Psoas muscle (tissue), 7 donors: ENCODE measurements at regions not wholly inside any gene's neighbourhood (a gene's known extent, or its start where the extent isn't known, plus 50 kb on each side); places are given as distances from the start of the nearest gene placed in this dataset.

Experiments
- ATAC-seq, 4 donors: fragments of 200-7000 bp; cut with Tn5 transposase; one replicate each; pipeline ENCODE4 v1.9.1; 2020; ENCODE audit warnings: moderate library complexity in 3 of 4, mild to moderate bottlenecking in 2 of 4
- DNase-seq, 2 donors: peaks; one replicate each; pipeline ENCODE4 v3.0.0-alpha.2; 2020
- H3K27ac ChIP-seq: fragments of 200-600 bp; one replicate; pipeline ENCODE4 v1.8.0; 2022
- H3K27me3 ChIP-seq, 3 donors: fragments of 200-600 bp in 1 of 3; one replicate each; pipeline versions ENCODE4 v1.6.1 to v1.8.0; 2013 to 2022; ENCODE audit warnings: low read length in 2 of 3, mild to moderate bottlenecking in 2 of 3, moderate library complexity in 1 of 3; ENCODE audit not compliant: insufficient read depth in 3 of 3
- H3K36me3 ChIP-seq, 2 donors: fragments of 200-600 bp in 1 of 2; one replicate each; pipeline versions ENCODE4 v1.6.1 to v1.8.0; 2013 to 2022; ENCODE audit warnings: low read depth in 1 of 2, mild to moderate bottlenecking in 1 of 2, moderate library complexity in 1 of 2; ENCODE audit not compliant: insufficient read depth in 1 of 2
- H3K4me1 ChIP-seq: fragments of 200-600 bp; one replicate; pipeline ENCODE4 v1.8.0; 2022
- H3K4me3 ChIP-seq: fragments of 200-600 bp; one replicate; pipeline ENCODE4 v1.8.0; 2022; ENCODE audit warnings: mild to moderate bottlenecking
- H3K9me3 ChIP-seq: fragments of 200-600 bp; one replicate; pipeline ENCODE4 v1.8.0; 2022
- CTCF ChIP-seq: fragments of 200-600 bp; IDR thresholded peaks from one replicate; pipeline ENCODE4 v1.8.0; 2022; ENCODE audit warnings: antibody characterized with exemption
- WGBS, 3 donors: extraction: QIAGEN DNeasy Blood & Tissue Kit; methylation state at CpG; one replicate each; pipeline versions ENCODE4 v1.1.6 to v1.1.7; 2013; 5-methylcytosine and 5-hydroxymethylcytosine counted together
- intact Hi-C, 2 donors: fragments of 100-400 bp; cut with DNase I; formaldehyde crosslinking; loops; one replicate each; pipeline versions ENCODE4 v1.11.0 to v1.14.2; 2022
- donor health status: healthy with polysubstance abuse.
- donor health status: DM: no; HTN: no; CAD: no; lungs with moderate emphysema.
- donor health status: Bipolar disorder and iron deficiency.
- donor health status: healthy.
- donor health status: DM: yes; HTN: yes; CAD: no.
- donor health status: DM: no; HTN: no; CAD: no.
- donor health status: DM: yes; HTN: yes; CAD: no.

- 33 to 92% (median 61%) methylated on average over 3 of the region's 3 CpGs for WGBS, 3 donors
- ATAC-seq: no peak
These were observed 526.8 kb upstream of the GRAMD2B start for GRCh38 chr5:125896368-125896767.

GRCh38 chr5:125897089-125897488 is 526.1 kb upstream of the GRAMD2B start:
- intact Hi-C loops: no loop called here
- no peak for TF ChIP-seq CTCF
- Histone ChIP-seq H3K27ac (no peak overlapping the region), H3K9me3 (no peaks in the 10 kb centered on the region), H3K4me3 (no peak overlapping the region), H3K27me3 (no peaks in the 10 kb centered on the region), H3K4me1 (no peaks in the 10 kb centered on the region), H3K36me3 (no peaks in the 10 kb centered on the region)
- ATAC-seq (no peak), DNase-seq (no peak)

More at GRCh38 chr5:125896368-125896767, 526.8 kb upstream of the GRAMD2B start:
- H3K27me3 ChIP-seq: no peaks in the 10 kb centered on the region
- H3K4me3 ChIP-seq: no peak overlapping the region
- no peak for TF ChIP-seq CTCF
- H3K27ac ChIP-seq: no peak overlapping the region
- no peaks in the 10 kb centered on the region for H3K4me1 ChIP-seq
- intact Hi-C loops: no loop called here
- no peaks in the 10 kb centered on the region for H3K36me3 ChIP-seq
- DNase-seq: no peak
- H3K9me3 ChIP-seq: no peaks in the 10 kb centered on the region

GRCh38 chr5:125898851-125899405 is 524.3 kb upstream of the GRAMD2B start:
- Histone ChIP-seq H3K4me1 (no peaks in the 10 kb centered on the region), H3K9me3 (no peaks in the 10 kb centered on the region), H3K27ac (no peak overlapping the region), H3K36me3 (no peaks in the 10 kb centered on the region), H3K4me3 (no peak overlapping the region), H3K27me3 (no peaks in the 10 kb centered on the region)
- WGBS, 3 donors: 20 to 59% (median 33%) methylated on average over 2 of the region's 2 CpGs
- ATAC-seq (no peak), DNase-seq (no peak)
- TF ChIP-seq CTCF: no peak
- intact Hi-C loops: no loop called here

GRCh38 chr5:125912028-125912427 is 511.2 kb upstream of the GRAMD2B start:
- peaks cover 10% of the 10 kb centered on the region for H3K9me3 ChIP-seq
- no peak overlapping the region for H3K27ac ChIP-seq
- DNase-seq (no peak), ATAC-seq (no peak)
- no peaks in the 10 kb centered on the region for H3K36me3 ChIP-seq
- intact Hi-C loops: no loop called here
- TF ChIP-seq CTCF: no peak
- H3K4me1 ChIP-seq: no peaks in the 10 kb centered on the region
- WGBS, 3 donors: 96 to 100% (median 100%) methylated on average over 1 of the region's 1 CpG
- no peaks in the 10 kb centered on the region for H3K27me3 ChIP-seq
- no peak overlapping the region for H3K4me3 ChIP-seq

GRCh38 chr5:125913200-125913599 is 510.0 kb upstream of the GRAMD2B start:
- WGBS, 3 donors: 88 to 95% (median 93%) methylated on average over 2 of the region's 2 CpGs
- Histone ChIP-seq H3K4me3 (no peak overlapping the region), H3K36me3 (no peaks in the 10 kb centered on the region), H3K27me3 (no peaks in the 10 kb centered on the region), H3K27ac (no peak overlapping the region), H3K4me1 (no peaks in the 10 kb centered on the region), H3K9me3 (peaks cover 10% of the 10 kb centered on the region)
- no peak for TF ChIP-seq CTCF
- intact Hi-C loops: no loop called here
- no peak for DNase-seq
- no peak for ATAC-seq
